HEK293T (cell line): ENCODE measurements at regions not wholly inside any gene's neighbourhood (a gene's known extent, or its start where the extent isn't known, plus 50 kb on each side); places are given as distances from the start of the nearest gene placed in this dataset.

Source experiments
- CTCF ChIA-PET: fragments of 350-600 bp; formaldehyde crosslinking; extraction: SDS; loops from one replicate; lab custom pipeline; 2021; ENCODE audit warnings: antibody characterized with exemption, inconsistent platforms; lab: Yijun Ruan, JAX
- POLR2A ChIA-PET: fragments of 350-600 bp; formaldehyde crosslinking; extraction: SDS; loops from one replicate; lab custom pipeline; 2020; ENCODE audit warnings: antibody characterized with exemption, inconsistent platforms; lab: Yijun Ruan, JAX
- DNase-seq: peaks from one replicate; pipeline ENCODE4 v3.0.0; 2012; ENCODE audit warnings: mixed read lengths; ENCODE audit errors: extremely low spot score
- ARNT ChIP-seq: fragments of 450-650 bp; IDR thresholded peaks from 2 replicates; pipeline ENCODE4 v1.6.1; 2017; ENCODE audit warnings: mild to moderate bottlenecking
- BHLHE40 ChIP-seq: fragments of 450-650 bp; IDR thresholded peaks from 2 replicates; pipeline ENCODE4 v1.6.1; 2016; ENCODE audit warnings: mild to moderate bottlenecking, moderate library complexity, borderline replicate concordance
- CTBP1 ChIP-seq: fragments of 450-650 bp; IDR thresholded peaks from 2 replicates; pipeline ENCODE4 v1.6.1; 2016; ENCODE audit warnings: borderline replicate concordance
- ELF4 ChIP-seq: fragments of 450-650 bp; IDR thresholded peaks from 2 replicates; pipeline ENCODE4 v1.6.1; 2017; ENCODE audit warnings: antibody characterized with exemption
- FOXA1 ChIP-seq: fragments of 450-650 bp; IDR thresholded peaks from 2 replicates; pipeline ENCODE4 v1.6.1; 2016; ENCODE audit warnings: mild to moderate bottlenecking
- FOXK2 ChIP-seq: fragments of 450-650 bp; IDR thresholded peaks from 2 replicates; pipeline ENCODE4 v1.6.1; 2016; ENCODE audit warnings: mild to moderate bottlenecking
- FOXM1 ChIP-seq: fragments of 450-650 bp; IDR thresholded peaks from 2 replicates; pipeline ENCODE4 v1.6.1; 2017; ENCODE audit warnings: mild to moderate bottlenecking, borderline replicate concordance
- HDGF ChIP-seq: fragments of 450-650 bp; IDR thresholded peaks from 2 replicates; pipeline ENCODE4 v1.6.1; 2017; ENCODE audit warnings: antibody characterized with exemption, borderline replicate concordance
- L3MBTL2 ChIP-seq: fragments of 450-650 bp; conservative IDR thresholded peaks from 2 replicates; pipeline ENCODE4 v1.6.1; 2016; ENCODE audit warnings: mild to moderate bottlenecking
- LEF1 ChIP-seq: fragments of 450-650 bp; IDR thresholded peaks from 2 replicates; pipeline ENCODE4 v1.6.1; 2017; ENCODE audit warnings: mild to moderate bottlenecking, borderline replicate concordance
- NFRKB ChIP-seq: fragments of 450-650 bp; IDR thresholded peaks from 2 replicates; pipeline ENCODE4 v1.6.1; 2016; ENCODE audit warnings: mild to moderate bottlenecking, moderate library complexity
- PKNOX1 ChIP-seq: fragments of 450-650 bp; IDR thresholded peaks from 2 replicates; pipeline ENCODE4 v1.6.1; 2016
- SP1 ChIP-seq: fragments of 450-650 bp; IDR thresholded peaks from 2 replicates; pipeline ENCODE4 v1.6.1; 2017
- SUZ12 ChIP-seq: fragments of 450-650 bp; IDR thresholded peaks from 2 replicates; pipeline ENCODE4 v1.6.1; 2016; ENCODE audit warnings: mild to moderate bottlenecking
- TARDBP ChIP-seq: fragments of 450-650 bp; IDR thresholded peaks from 2 replicates; pipeline ENCODE4 v1.6.1; 2016
- ZNF384 ChIP-seq: fragments of 450-650 bp; IDR thresholded peaks from 2 replicates; pipeline ENCODE4 v1.6.1; 2016

GRCh38 chr3:67854663-67855062, 200.3 kb upstream of the SUCLG2 start:
- TF ChIP-seq BHLHE40 (no peak), L3MBTL2 (no peak), FOXM1 (no peak), ZNF384 (no peak), SUZ12 (no peak), CTBP1 (no peak), FOXA1 (no peak), SP1 (no peak), ARNT (no peak), TARDBP (no peak), ELF4 (no peak), HDGF (no peak), PKNOX1 (no peak), NFRKB (no peak)
- DNase-seq = no peak
- CTCF ChIA-PET = no interaction called here
- POLR2A ChIA-PET = no interaction called here

- ChIA-PET CTCF (no interaction called here), POLR2A (no interaction called here)
- TF ChIP-seq ELF4 = no peak
- TF ChIP-seq FOXM1 = no peak
- no peak for TF ChIP-seq ARNT
- TF ChIP-seq SP1 = no peak
- TF ChIP-seq TARDBP = no peak
- TF ChIP-seq BHLHE40 = no peak
- no peak for TF ChIP-seq HDGF
- no peak for TF ChIP-seq L3MBTL2
- no peak for TF ChIP-seq CTBP1
- no peak for TF ChIP-seq ZNF384
- no peak for TF ChIP-seq SUZ12
- no peak for TF ChIP-seq LEF1
- no peak for TF ChIP-seq NFRKB
- TF ChIP-seq FOXK2 = no peak
- no peak for TF ChIP-seq FOXA1
- no peak for TF ChIP-seq PKNOX1
- no peak for DNase-seq
Measured at GRCh38 chr3:67853520-67853919, 199.1 kb upstream of the SUCLG2 start.

GRCh38 chr3:67848299-67848698, 193.9 kb upstream of the SUCLG2 start:
- CTCF ChIA-PET = no interaction called here
- no peak for DNase-seq
- POLR2A ChIA-PET = no interaction called here
- TF ChIP-seq FOXA1 (no peak), HDGF (no peak), SP1 (no peak), PKNOX1 (no peak), L3MBTL2 (no peak), BHLHE40 (no peak)

- CTCF ChIA-PET = no interaction called here
- POLR2A ChIA-PET = no interaction called here
- TF ChIP-seq SP1 = no peak
- no peak for TF ChIP-seq L3MBTL2
- no peak for TF ChIP-seq FOXK2
- no peak for TF ChIP-seq LEF1
- no peak for TF ChIP-seq SUZ12
- TF ChIP-seq HDGF = no peak
- no peak for TF ChIP-seq ELF4
- no peak for TF ChIP-seq ZNF384
- TF ChIP-seq FOXM1 = no peak
- no peak for DNase-seq
Measured at GRCh38 chr3:67846166-67846565, 191.8 kb upstream of the SUCLG2 start.

- no peak for TF ChIP-seq L3MBTL2
- no peak for DNase-seq
- POLR2A ChIA-PET = no interaction called here
- CTCF ChIA-PET = no interaction called here
Measured at GRCh38 chr3:67832817-67833216, 178.4 kb upstream of the SUCLG2 start.

- POLR2A ChIA-PET = no interaction called here
Measured at GRCh38 chr3:67831262-67831661, 176.8 kb upstream of the SUCLG2 start.

GRCh38 chr3:67828486-67829010, 174.1 kb upstream of the SUCLG2 start:
- TF ChIP-seq ARNT (no peak), CTBP1 (no peak), LEF1 (no peak), TARDBP (no peak), FOXM1 (no peak), PKNOX1 (no peak), HDGF (no peak)
- ChIA-PET CTCF (no interaction called here), POLR2A (no interaction called here)
- DNase-seq = no peak

More at GRCh38 chr3:67831262-67831661, 176.8 kb upstream of the SUCLG2 start:
- DNase-seq = no peak
- no peak for TF ChIP-seq FOXM1
- TF ChIP-seq ARNT = no peak
- no peak for TF ChIP-seq HDGF
- no peak for TF ChIP-seq SUZ12
- no peak for TF ChIP-seq L3MBTL2
- CTCF ChIA-PET = no interaction called here
